Neural cell (in vitro differentiated cells): ENCODE measurements at regions not wholly inside any gene's neighbourhood (a gene's known extent, or its start where the extent isn't known, plus 50 kb on each side); places are given as distances from the start of the nearest gene placed in this dataset.

Experiments
- H2AFZ ChIP-seq: fragments of 200-600, 300-800 bp; sonication (generic), shearing (Covaris generic); 2 replicates; pipeline ENCODE4 v1.6.0; 2014; ENCODE audit warnings: low read depth, mild to moderate bottlenecking, antibody characterized with exemption, low read length, moderate library complexity
- H3F3A ChIP-seq: fragments of 200-600 bp; shearing (Covaris generic); 2 replicates; pipeline ENCODE4 v1.6.1; 2016; ENCODE audit warnings: mild to moderate bottlenecking, moderate library complexity, mixed read lengths, antibody characterized with exemption, low read length; ENCODE audit not compliant: insufficient read depth, poor library complexity, severe bottlenecking
- H3K27ac ChIP-seq: fragments of 200-600, 300-800 bp; sonication (generic), shearing (Covaris generic); 2 replicates; pipeline ENCODE4 v1.5.1; 2014; ENCODE audit warnings: mild to moderate bottlenecking, low read length, moderate library complexity
- H3K27me3 ChIP-seq: fragments of 300-800, 200-600 bp; sonication (generic), shearing (Covaris generic); 2 replicates; pipeline ENCODE4 v1.6.0; 2014; ENCODE audit warnings: mild to moderate bottlenecking, low read depth, low read length, moderate library complexity; ENCODE audit not compliant: insufficient read depth
- H3K36me3 ChIP-seq: fragments of 300-800, 200-600 bp; sonication (generic), shearing (Covaris generic); 2 replicates; pipeline ENCODE4 v1.5.1; 2014; ENCODE audit warnings: mild to moderate bottlenecking, antibody characterized with exemption, low read length, moderate library complexity; ENCODE audit not compliant: insufficient read depth
- H3K4me2 ChIP-seq: fragments of 300-800, 200-600 bp; sonication (generic), shearing (Covaris generic); 2 replicates; pipeline ENCODE4 v1.6.0; 2014; ENCODE audit warnings: mild to moderate bottlenecking, low read length
- H3K4me3 ChIP-seq: fragments of 300-800, 200-600 bp; sonication (generic), shearing (Covaris generic); 2 replicates; pipeline ENCODE4 v1.5.1; 2014; ENCODE audit warnings: mild to moderate bottlenecking, low read length, moderate library complexity
- H3K79me2 ChIP-seq: fragments of 200-600 bp; shearing (Covaris generic); replicated peaks from 2 replicates; pipeline ENCODE4 v1.6.0; 2014; ENCODE audit warnings: mild to moderate bottlenecking, low read length, moderate library complexity; ENCODE audit not compliant: insufficient read depth
- H3K9ac ChIP-seq: fragments of 300-800, 200-600 bp; sonication (generic), shearing (Covaris generic); 2 replicates; pipeline ENCODE4 v1.6.1; 2016; ENCODE audit warnings: mild to moderate bottlenecking, low read length, mixed read lengths
- H3K9me2 ChIP-seq: fragments of 200-600 bp; shearing (Covaris generic); 2 replicates; pipeline ENCODE4 v1.6.1; 2016; ENCODE audit warnings: mild to moderate bottlenecking, low read length, mixed read lengths; ENCODE audit not compliant: insufficient read depth
- H3K9me3 ChIP-seq: fragments of 200-600, 300-800 bp; sonication (generic), shearing (Covaris generic); 2 replicates; pipeline ENCODE4 v1.6.1; 2016; ENCODE audit warnings: mild to moderate bottlenecking, mixed run types, low read length, moderate library complexity, mixed read lengths
- H4K20me1 ChIP-seq: fragments of 200-600 bp; shearing (Covaris generic); 2 replicates; pipeline ENCODE4 v1.6.1; 2016; ENCODE audit warnings: mild to moderate bottlenecking, mixed run types; ENCODE audit not compliant: insufficient read depth
- EP300 ChIP-seq: fragments of 450-650 bp; conservative IDR thresholded peaks from 2 replicates; pipeline ENCODE4 v1.6.1; 2014; ENCODE audit warnings: antibody characterized with exemption, mild to moderate bottlenecking, moderate library complexity; ENCODE audit not compliant: poor library complexity, severe bottlenecking
- EZH2 ChIP-seq: fragments of 200-600, 300-800 bp; shearing (Covaris generic), sonication (generic); IDR thresholded peaks from 2 replicates; pipeline ENCODE4 v1.6.1; 2014; ENCODE audit warnings: antibody characterized with exemption, low read length, borderline replicate concordance, mild to moderate bottlenecking; ENCODE audit not compliant: insufficient read depth, poor library complexity, severe bottlenecking
- MXI1 ChIP-seq: fragments of 450-650 bp; conservative IDR thresholded peaks from 2 replicates; pipeline ENCODE4 v1.6.1; 2014; ENCODE audit warnings: antibody characterized with exemption, mild to moderate bottlenecking; ENCODE audit not compliant: poor library complexity, severe bottlenecking
- POLR2AphosphoS5 ChIP-seq: IDR thresholded peaks from 2 replicates; pipeline ENCODE4 v1.6.1; 2012
- RAD21 ChIP-seq: fragments of 450-650 bp; conservative IDR thresholded peaks from 2 replicates; pipeline ENCODE4 v1.6.1; 2014; ENCODE audit warnings: antibody characterized with exemption, mild to moderate bottlenecking, moderate library complexity
- SMC3 ChIP-seq: fragments of 450-650 bp; conservative IDR thresholded peaks from 2 replicates; pipeline ENCODE4 v1.6.1; 2014; ENCODE audit warnings: antibody characterized with exemption, mild to moderate bottlenecking, moderate library complexity; ENCODE audit not compliant: poor library complexity
- TAF1 ChIP-seq: IDR thresholded peaks from 2 replicates; pipeline ENCODE4 v1.6.1; 2012; ENCODE audit warnings: low read depth
- TF ChIP-seq, protein P1 (sequence below): fragments of 450-650 bp; IDR thresholded peaks from 2 replicates; pipeline ENCODE4 v1.5.1; 2014; ENCODE audit warnings: antibody characterized with exemption, mild to moderate bottlenecking, moderate library complexity; ENCODE audit not compliant: poor library complexity, severe bottlenecking
- TF ChIP-seq, protein P2 (sequence below): IDR thresholded peaks from 2 replicates; pipeline ENCODE4 v1.6.1; 2012; ENCODE audit warnings: borderline replicate concordance

DNA sequence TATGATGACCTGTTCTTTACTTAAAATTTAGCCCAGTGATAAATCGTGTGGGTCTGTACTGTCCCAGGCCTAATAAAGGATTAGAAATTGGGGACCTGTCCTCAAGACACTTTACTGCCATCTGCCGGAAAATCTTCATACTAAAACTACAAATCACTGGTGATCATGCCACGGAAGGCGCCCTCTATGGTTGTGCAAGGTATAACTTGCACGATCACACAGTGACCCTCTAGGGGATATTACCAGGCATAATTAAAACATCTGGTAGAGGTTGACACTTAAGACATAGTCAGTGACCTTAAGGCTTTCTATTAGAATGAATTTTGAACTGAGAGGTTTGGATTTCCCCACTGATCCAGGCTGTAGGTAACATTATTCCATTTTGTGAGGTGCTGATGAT lies 172.6 kb downstream of the BMP2 start:
- no peaks in the 10 kb centered on the region for H3K79me2 ChIP-seq
- no peak overlapping the region for H3K4me2 ChIP-seq
- H3K36me3 ChIP-seq = no peaks in the 10 kb centered on the region
- H3K9me3 ChIP-seq = no peaks in the 10 kb centered on the region
- H3K27ac ChIP-seq = no peak overlapping the region
- H3F3A ChIP-seq = no peaks in the 10 kb centered on the region
- H3K9ac ChIP-seq = no peak overlapping the region
- H3K27me3 ChIP-seq = no peaks in the 10 kb centered on the region
- H3K9me2 ChIP-seq = no peaks in the 10 kb centered on the region
- H4K20me1 ChIP-seq = no peaks in the 10 kb centered on the region
- no peak overlapping the region for H3K4me3 ChIP-seq
- H2AFZ ChIP-seq = no peak overlapping the region
- TF ChIP-seq RAD21 (no peak), EZH2 (no peak), TAF1 (no peak), EP300 (no peak), SMC3 (no peak), MXI1 (no peak), POLR2AphosphoS5 (no peak)
- TF ChIP-seq, protein P1, sequence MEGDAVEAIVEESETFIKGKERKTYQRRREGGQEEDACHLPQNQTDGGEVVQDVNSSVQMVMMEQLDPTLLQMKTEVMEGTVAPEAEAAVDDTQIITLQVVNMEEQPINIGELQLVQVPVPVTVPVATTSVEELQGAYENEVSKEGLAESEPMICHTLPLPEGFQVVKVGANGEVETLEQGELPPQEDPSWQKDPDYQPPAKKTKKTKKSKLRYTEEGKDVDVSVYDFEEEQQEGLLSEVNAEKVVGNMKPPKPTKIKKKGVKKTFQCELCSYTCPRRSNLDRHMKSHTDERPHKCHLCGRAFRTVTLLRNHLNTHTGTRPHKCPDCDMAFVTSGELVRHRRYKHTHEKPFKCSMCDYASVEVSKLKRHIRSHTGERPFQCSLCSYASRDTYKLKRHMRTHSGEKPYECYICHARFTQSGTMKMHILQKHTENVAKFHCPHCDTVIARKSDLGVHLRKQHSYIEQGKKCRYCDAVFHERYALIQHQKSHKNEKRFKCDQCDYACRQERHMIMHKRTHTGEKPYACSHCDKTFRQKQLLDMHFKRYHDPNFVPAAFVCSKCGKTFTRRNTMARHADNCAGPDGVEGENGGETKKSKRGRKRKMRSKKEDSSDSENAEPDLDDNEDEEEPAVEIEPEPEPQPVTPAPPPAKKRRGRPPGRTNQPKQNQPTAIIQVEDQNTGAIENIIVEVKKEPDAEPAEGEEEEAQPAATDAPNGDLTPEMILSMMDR = no peak
- TF ChIP-seq, protein P2, sequence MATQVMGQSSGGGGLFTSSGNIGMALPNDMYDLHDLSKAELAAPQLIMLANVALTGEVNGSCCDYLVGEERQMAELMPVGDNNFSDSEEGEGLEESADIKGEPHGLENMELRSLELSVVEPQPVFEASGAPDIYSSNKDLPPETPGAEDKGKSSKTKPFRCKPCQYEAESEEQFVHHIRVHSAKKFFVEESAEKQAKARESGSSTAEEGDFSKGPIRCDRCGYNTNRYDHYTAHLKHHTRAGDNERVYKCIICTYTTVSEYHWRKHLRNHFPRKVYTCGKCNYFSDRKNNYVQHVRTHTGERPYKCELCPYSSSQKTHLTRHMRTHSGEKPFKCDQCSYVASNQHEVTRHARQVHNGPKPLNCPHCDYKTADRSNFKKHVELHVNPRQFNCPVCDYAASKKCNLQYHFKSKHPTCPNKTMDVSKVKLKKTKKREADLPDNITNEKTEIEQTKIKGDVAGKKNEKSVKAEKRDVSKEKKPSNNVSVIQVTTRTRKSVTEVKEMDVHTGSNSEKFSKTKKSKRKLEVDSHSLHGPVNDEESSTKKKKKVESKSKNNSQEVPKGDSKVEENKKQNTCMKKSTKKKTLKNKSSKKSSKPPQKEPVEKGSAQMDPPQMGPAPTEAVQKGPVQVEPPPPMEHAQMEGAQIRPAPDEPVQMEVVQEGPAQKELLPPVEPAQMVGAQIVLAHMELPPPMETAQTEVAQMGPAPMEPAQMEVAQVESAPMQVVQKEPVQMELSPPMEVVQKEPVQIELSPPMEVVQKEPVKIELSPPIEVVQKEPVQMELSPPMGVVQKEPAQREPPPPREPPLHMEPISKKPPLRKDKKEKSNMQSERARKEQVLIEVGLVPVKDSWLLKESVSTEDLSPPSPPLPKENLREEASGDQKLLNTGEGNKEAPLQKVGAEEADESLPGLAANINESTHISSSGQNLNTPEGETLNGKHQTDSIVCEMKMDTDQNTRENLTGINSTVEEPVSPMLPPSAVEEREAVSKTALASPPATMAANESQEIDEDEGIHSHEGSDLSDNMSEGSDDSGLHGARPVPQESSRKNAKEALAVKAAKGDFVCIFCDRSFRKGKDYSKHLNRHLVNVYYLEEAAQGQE = no peak

DNA sequence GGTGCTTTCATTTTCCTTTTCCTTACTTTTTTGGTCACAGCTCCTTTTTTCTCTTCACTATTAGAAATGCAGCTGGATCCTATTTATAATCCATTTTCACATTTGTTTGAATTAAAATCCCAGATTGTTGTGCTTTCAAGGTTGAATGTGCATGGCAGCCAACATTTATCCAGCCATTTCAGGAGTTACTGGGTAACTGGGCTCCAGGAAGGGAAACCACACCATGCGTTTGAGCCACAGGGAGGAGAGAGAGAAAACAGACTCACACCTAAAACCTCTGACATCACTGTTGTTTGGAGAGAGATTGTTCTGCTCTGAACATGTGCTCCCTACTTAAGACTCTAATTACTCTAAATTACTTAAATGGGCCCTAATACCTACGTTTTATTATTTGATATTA lies 173.4 kb downstream of the BMP2 start:
- no peak overlapping the region for H3K9ac ChIP-seq
- H3F3A ChIP-seq = no peaks in the 10 kb centered on the region
- no peaks in the 10 kb centered on the region for H3K36me3 ChIP-seq
- H2AFZ ChIP-seq = no peak overlapping the region
- no peaks in the 10 kb centered on the region for H3K9me3 ChIP-seq
- no peaks in the 10 kb centered on the region for H3K9me2 ChIP-seq
- H3K27me3 ChIP-seq = no peaks in the 10 kb centered on the region
- H3K4me3 ChIP-seq = no peak overlapping the region
- no peak overlapping the region for H3K27ac ChIP-seq
- H3K79me2 ChIP-seq = no peaks in the 10 kb centered on the region
- TF ChIP-seq MXI1 = no peak
- TF ChIP-seq, protein P2 = no peak
- TF ChIP-seq POLR2AphosphoS5 = no peak
- TF ChIP-seq SMC3 = no peak
- TF ChIP-seq, protein P1 = no peak
- no peak for TF ChIP-seq RAD21
- TF ChIP-seq TAF1 = no peak
- no peak for TF ChIP-seq EP300
- TF ChIP-seq EZH2 = no peak
- no peaks in the 10 kb centered on the region for H4K20me1 ChIP-seq
- no peak overlapping the region for H3K4me2 ChIP-seq
